Neuronal stem cell (in vitro differentiated cells): ENCODE measurements at regions not wholly inside any gene's neighbourhood (a gene's known extent, or its start where the extent isn't known, plus 50 kb on each side); places are given as distances from the start of the nearest gene placed in this dataset.

Experiments used
- DNase-seq: peaks from one replicate; pipeline ENCODE4 v3.0.0-alpha.2; 2013; ENCODE audit warnings: low spot score
- H2AFZ ChIP-seq: one replicate; pipeline ENCODE4 v1.6.1; 2013; ENCODE audit warnings: mild to moderate bottlenecking, low read length, inconsistent platforms
- H2AK5ac ChIP-seq: 2 replicates; pipeline ENCODE4 v1.6.1; 2013; ENCODE audit warnings: low read depth, mild to moderate bottlenecking, inconsistent platforms, low read length, moderate library complexity, mixed read lengths
- H2BK120ac ChIP-seq: 2 replicates; pipeline ENCODE4 v1.6.1; 2013; ENCODE audit warnings: low read depth, mild to moderate bottlenecking, inconsistent platforms, low read length, moderate library complexity, mixed read lengths
- H2BK12ac ChIP-seq: one replicate; pipeline ENCODE4 v1.6.1; 2013; ENCODE audit warnings: low read length, inconsistent platforms
- H2BK15ac ChIP-seq: 2 replicates; pipeline ENCODE4 v1.6.1; 2013; ENCODE audit warnings: mild to moderate bottlenecking, low read length, inconsistent platforms, mixed read lengths
- H2BK5ac ChIP-seq: one replicate; pipeline ENCODE4 v1.6.1; 2013; ENCODE audit warnings: inconsistent platforms, mild to moderate bottlenecking, low read length, moderate library complexity
- H3K14ac ChIP-seq: one replicate; pipeline ENCODE4 v1.6.1; 2013; ENCODE audit warnings: low read length, inconsistent platforms
- H3K18ac ChIP-seq: 2 replicates; pipeline ENCODE4 v1.6.1; 2013; ENCODE audit warnings: low read length, inconsistent platforms
- H3K23ac ChIP-seq: 2 replicates; pipeline ENCODE4 v1.6.1; 2013; ENCODE audit warnings: low read depth, mild to moderate bottlenecking, mixed read lengths, low read length, inconsistent platforms; ENCODE audit not compliant: poor library complexity
- H3K27ac ChIP-seq: replicated peaks from 3 replicates; pipeline ENCODE4 v1.5.1; 2013; ENCODE audit warnings: low read length, inconsistent platforms
- H3K27me3 ChIP-seq, 3 experiments: 2 replicates each; pipeline ENCODE4 v1.6.1; 2013; ENCODE audit warnings: low read length in 3 of 3, mild to moderate bottlenecking in 2 of 3, inconsistent platforms in 1 of 3, low read depth in 1 of 3, mixed read lengths in 1 of 3, moderate library complexity in 1 of 3; ENCODE audit not compliant: control insufficient read depth in 3 of 3, insufficient read depth in 3 of 3
- H3K36me3 ChIP-seq, 2 donors: replicated peaks in 1 of 2; 2 replicates each; pipeline ENCODE4 v1.6.1; 2013; ENCODE audit warnings: low read length in 2 of 2; ENCODE audit not compliant: control insufficient read depth in 2 of 2, insufficient read depth in 2 of 2
- H3K4ac ChIP-seq: 2 replicates; pipeline ENCODE4 v1.6.1; 2013; ENCODE audit warnings: inconsistent platforms, mild to moderate bottlenecking, low read length, moderate library complexity
- H3K4me1 ChIP-seq, 2 donors: 1 replicate in 1 of 2; 2 replicates in 1 of 2; pipeline ENCODE4 v1.6.1; 2013; ENCODE audit warnings: low read length in 2 of 2, low read depth in 1 of 2; ENCODE audit not compliant: control insufficient read depth in 2 of 2, insufficient read depth in 1 of 2
- H3K4me2 ChIP-seq: one replicate; pipeline ENCODE4 v1.6.1; 2013; ENCODE audit warnings: mild to moderate bottlenecking, low read length, inconsistent platforms; ENCODE audit not compliant: insufficient read depth, poor library complexity, severe bottlenecking
- H3K4me3 ChIP-seq, 2 donors: 2 replicates each; pipeline ENCODE4 v1.5.1; 2013; ENCODE audit warnings: low read length in 2 of 2, mild to moderate bottlenecking in 2 of 2, inconsistent platforms in 1 of 2, moderate library complexity in 1 of 2
- H3K79me1 ChIP-seq: one replicate; pipeline ENCODE4 v1.6.1; 2013; ENCODE audit warnings: low read depth, mild to moderate bottlenecking, inconsistent platforms, low read length, moderate library complexity
- H3K9ac ChIP-seq: one replicate; pipeline ENCODE4 v1.6.1; 2013; ENCODE audit warnings: mild to moderate bottlenecking, low read depth, low read length, inconsistent platforms; ENCODE audit not compliant: poor library complexity
- H3K9me3 ChIP-seq, 2 donors: replicated peaks in 1 of 2; 2 replicates each; pipeline versions ENCODE3 to v1.6.1; 2013; ENCODE audit warnings: low read length in 2 of 2, mild to moderate bottlenecking in 2 of 2, inconsistent platforms in 1 of 2, low read depth in 1 of 2, mixed read lengths in 1 of 2, moderate library complexity in 1 of 2; ENCODE audit not compliant: control insufficient read depth in 2 of 2, insufficient read depth in 1 of 2
- H4K8ac ChIP-seq: one replicate; pipeline ENCODE4 v1.6.1; 2013; ENCODE audit warnings: low read depth, mild to moderate bottlenecking, inconsistent platforms, low read length, moderate library complexity
- H4K91ac ChIP-seq: one replicate; pipeline ENCODE4 v1.6.1; 2013; ENCODE audit warnings: low read length, low read depth, mild to moderate bottlenecking, inconsistent platforms; ENCODE audit not compliant: poor library complexity
- WGBS, 2 donors: extraction: QIAGEN DNeasy Blood & Tissue Kit; methylation state at CpG; one replicate each; pipeline ENCODE4 v1.1.7; 2013; ENCODE audit warnings: missing lambda C conversion rate in 2 of 2, mixed read lengths in 1 of 2; ENCODE audit not compliant: insufficient read length in 2 of 2, insufficient replicate concordance in 1 of 2; ENCODE audit errors: extremely low coverage in 2 of 2; 5-methylcytosine and 5-hydroxymethylcytosine counted together

DNA sequence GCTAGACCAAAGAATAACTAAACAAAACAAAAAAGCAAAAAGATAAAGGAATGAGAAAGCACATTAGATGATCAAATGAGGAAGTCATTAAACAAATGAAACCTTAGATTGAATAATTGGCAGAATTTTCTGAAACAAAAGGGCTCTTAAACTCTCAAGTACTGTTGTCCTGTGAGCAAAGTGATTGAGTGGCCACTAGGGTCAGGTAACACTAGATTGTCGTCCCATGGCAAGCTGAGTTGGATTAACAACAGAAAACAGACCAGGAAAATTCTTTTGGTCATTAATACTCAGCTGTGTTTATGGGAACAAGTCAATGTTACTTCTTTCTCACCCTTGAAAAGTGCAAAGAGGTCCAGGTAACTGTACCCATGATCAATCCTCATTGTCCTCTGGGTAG, 81.6 kb upstream of the MRPS30 start:
- H2AK5ac ChIP-seq: no peak overlapping the region
- H2BK120ac ChIP-seq: no peak overlapping the region
- no peak overlapping the region for H3K4ac ChIP-seq
- WGBS, 2 donors: no CpG with 5 or more reads among the region's 1 CpG
- H3K9me3 ChIP-seq: no peaks in the 10 kb centered on the region
- H2BK12ac ChIP-seq: no peak overlapping the region
- no peak overlapping the region for H3K27ac ChIP-seq
- no peaks in the 10 kb centered on the region for H3K36me3 ChIP-seq
- no peak overlapping the region for H3K4me3 ChIP-seq
- no peak for DNase-seq
- H3K18ac ChIP-seq: no peak overlapping the region
- H3K23ac ChIP-seq: no peak overlapping the region
- no peak overlapping the region for H2BK15ac ChIP-seq
- peaks cover 2 to 12% of the 10 kb centered on the region in 2 donors for H3K4me1 ChIP-seq
- no peak overlapping the region for H2BK5ac ChIP-seq
- H3K14ac ChIP-seq: no peak overlapping the region
- H3K4me2 ChIP-seq: no peak overlapping the region
- H3K9ac ChIP-seq: no peak overlapping the region
- H2AFZ ChIP-seq: peak overlapping the region; percentile 0
- H3K27me3 ChIP-seq: no peaks in the 10 kb centered on the region
- no peak overlapping the region for H4K8ac ChIP-seq
- no peaks in the 10 kb centered on the region for H3K79me1 ChIP-seq
- no peak overlapping the region for H4K91ac ChIP-seq

DNA sequence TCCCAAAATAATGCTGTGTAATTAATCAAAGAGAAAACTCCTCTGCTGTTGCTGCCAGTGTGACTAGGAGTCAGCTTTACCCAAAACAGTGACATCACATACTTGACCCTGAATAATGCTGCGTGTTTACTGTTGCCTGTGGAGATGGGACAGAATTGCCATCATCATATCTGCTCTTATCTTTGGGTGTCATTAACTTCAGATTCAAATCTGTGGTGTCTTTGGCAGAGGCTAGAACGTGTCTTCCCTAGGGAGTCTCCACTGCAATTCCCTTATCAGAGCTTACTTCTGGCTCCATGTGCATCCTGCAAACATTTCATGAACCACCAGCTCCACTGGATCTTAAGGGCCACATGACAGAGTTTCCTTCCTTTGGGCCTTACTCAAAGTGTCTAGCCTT, 88.9 kb upstream of the MRPS30 start:
- Histone ChIP-seq H2AK5ac (no peak overlapping the region), H3K4me1 (peaks cover 0 to 6% of the 10 kb centered on the region in 2 donors), H3K4me2 (no peak overlapping the region), H3K23ac (no peak overlapping the region), H3K9ac (no peak overlapping the region), H3K18ac (no peak overlapping the region), H2BK15ac (no peak overlapping the region), H3K4me3 (no peak overlapping the region), H2AFZ (no peak overlapping the region), H3K36me3 (no peaks in the 10 kb centered on the region), H2BK12ac (no peak overlapping the region), H2BK5ac (no peak overlapping the region), H2BK120ac (no peak overlapping the region), H3K4ac (no peak overlapping the region), H3K27ac (no peak overlapping the region), H3K79me1 (no peaks in the 10 kb centered on the region), H4K8ac (no peak overlapping the region), H3K9me3 (no peaks in the 10 kb centered on the region), H3K14ac (no peak overlapping the region), H4K91ac (no peak overlapping the region), H3K27me3 (no peaks in the 10 kb centered on the region)
- no peak for DNase-seq
- WGBS, 2 donors: no CpG with 5 or more reads among the region's 2 CpGs

DNA sequence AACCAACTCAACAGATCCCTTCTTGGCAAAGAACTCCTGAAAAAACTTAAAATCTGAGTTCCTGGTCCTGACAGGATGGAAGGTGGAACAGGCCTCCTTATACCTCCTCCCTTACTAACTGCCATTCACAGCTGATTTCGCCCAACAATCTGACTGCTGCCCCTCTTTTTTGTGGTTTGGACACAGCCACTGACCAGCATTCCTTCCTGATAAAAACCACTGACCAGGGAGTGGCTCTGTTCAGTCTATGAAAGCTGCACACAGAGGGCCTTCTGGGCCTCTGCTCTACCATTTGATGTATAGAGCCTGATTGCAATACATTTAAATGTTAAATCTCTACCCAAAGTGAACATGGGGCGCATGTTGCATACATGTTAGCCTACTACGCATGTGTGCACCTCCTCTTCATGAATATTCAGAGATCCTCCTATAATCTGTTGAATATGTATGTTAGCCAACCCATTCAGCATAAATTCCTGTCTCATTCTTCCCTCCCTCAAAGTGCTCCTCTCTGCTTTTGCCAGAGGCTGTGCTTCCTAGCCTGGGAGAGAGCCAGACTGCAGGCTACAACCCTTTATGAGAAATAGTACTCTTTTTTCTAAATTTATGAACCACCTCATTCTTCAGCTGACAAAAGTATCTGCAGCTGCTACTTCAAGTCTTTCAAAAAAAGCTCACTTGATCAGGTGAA, 93.7 kb upstream of the MRPS30 start:
- no peak overlapping the region for H4K8ac ChIP-seq
- H4K91ac ChIP-seq: no peak overlapping the region
- H3K27ac ChIP-seq: no peak overlapping the region
- H3K4me3 ChIP-seq: no peak overlapping the region
- no peak overlapping the region for H3K23ac ChIP-seq
- no peak overlapping the region for H3K18ac ChIP-seq
- H3K36me3 ChIP-seq: no peaks in the 10 kb centered on the region
- H3K9me3 ChIP-seq: no peaks in the 10 kb centered on the region
- no peak for DNase-seq
- WGBS, 2 donors: no CpG with 5 or more reads among the region's 3 CpGs
- H3K9ac ChIP-seq: no peak overlapping the region
- H3K79me1 ChIP-seq: no peaks in the 10 kb centered on the region
- H3K4ac ChIP-seq: no peak overlapping the region
- no peak overlapping the region for H2BK5ac ChIP-seq
- peaks cover 0 to 6% of the 10 kb centered on the region in 2 donors for H3K4me1 ChIP-seq
- no peak overlapping the region for H2AK5ac ChIP-seq
- H2BK120ac ChIP-seq: no peak overlapping the region
- H3K4me2 ChIP-seq: no peak overlapping the region
- H2BK15ac ChIP-seq: no peak overlapping the region
- H3K14ac ChIP-seq: no peak overlapping the region
- H2BK12ac ChIP-seq: no peak overlapping the region
- peak overlapping the region; percentile 65 for H2AFZ ChIP-seq
- H3K27me3 ChIP-seq: no peaks in the 10 kb centered on the region

DNA sequence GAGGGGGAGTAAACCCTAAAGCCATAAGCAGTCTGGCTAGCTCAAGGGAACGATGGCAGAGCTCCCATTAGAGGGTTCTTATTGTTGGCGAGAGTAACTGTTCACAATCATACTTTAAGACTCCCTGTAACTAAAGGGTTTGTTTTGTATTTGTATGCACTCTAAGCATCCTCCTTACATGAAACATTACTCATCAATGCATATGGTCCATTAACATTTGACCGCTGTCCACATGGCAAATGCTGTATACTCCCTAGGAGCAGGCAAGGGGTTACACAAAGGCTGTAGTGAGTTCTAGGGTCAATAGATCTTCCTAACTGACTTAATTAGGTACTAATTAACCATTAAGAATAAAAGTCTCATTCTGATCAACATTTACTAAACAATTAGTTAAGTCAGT, 95.3 kb upstream of the MRPS30 start:
- no peak overlapping the region for H3K4ac ChIP-seq
- H3K23ac ChIP-seq: no peak overlapping the region
- H3K27ac ChIP-seq: no peak overlapping the region
- H3K9me3 ChIP-seq: no peaks in the 10 kb centered on the region
- H2BK15ac ChIP-seq: no peak overlapping the region
- H3K4me1 ChIP-seq: peaks cover 0 to 6% of the 10 kb centered on the region in 2 donors
- no peaks in the 10 kb centered on the region for H3K36me3 ChIP-seq
- no peak overlapping the region for H2BK120ac ChIP-seq
- no peak overlapping the region for H4K91ac ChIP-seq
- H3K9ac ChIP-seq: no peak overlapping the region
- H3K14ac ChIP-seq: no peak overlapping the region
- no peaks in the 10 kb centered on the region for H3K27me3 ChIP-seq
- H3K79me1 ChIP-seq: no peaks in the 10 kb centered on the region
- WGBS, 2 donors: no CpG with 5 or more reads among the region's 3 CpGs
- no peak overlapping the region for H2BK12ac ChIP-seq
- no peak overlapping the region for H3K4me2 ChIP-seq
- no peak overlapping the region for H3K4me3 ChIP-seq
- no peak overlapping the region for H4K8ac ChIP-seq
- no peak for DNase-seq
- H2BK5ac ChIP-seq: no peak overlapping the region
- H3K18ac ChIP-seq: no peak overlapping the region
- H2AFZ ChIP-seq: no peak overlapping the region
- H2AK5ac ChIP-seq: no peak overlapping the region
